NT2/D1 (cell line): ENCODE measurements at regions not wholly inside any gene's neighbourhood (a gene's known extent, or its start where the extent isn't known, plus 50 kb on each side); places are given as distances from the start of the nearest gene placed in this dataset.
"Not testable (repeated sequence)": the region's sequence is repeated elsewhere in the genome, so short reads cannot be mapped to it uniquely, and the experiment has no call there.

Source experiments
- SUZ12 ChIP-seq: IDR thresholded peaks from 2 replicates; pipeline ENCODE4 v1.6.1; 2011; ENCODE audit not compliant: insufficient read length, insufficient read depth; ENCODE audit errors: extremely low read depth
- ZNF274 ChIP-seq: IDR thresholded peaks from 2 replicates; pipeline ENCODE4 v1.6.1; 2011; ENCODE audit warnings: mild to moderate bottlenecking, low read depth, low read length

- not testable (repeated sequence) for TF ChIP-seq ZNF274, SUZ12
These were observed 168.5 kb downstream of the LAT start for GRCh38 chr16:29153307-29153706.
